ENCODE measurements at regions not wholly inside any gene's neighbourhood (a gene's known extent, or its start where the extent isn't known, plus 50 kb on each side); places are given as distances from the start of the nearest gene placed in this dataset.

DNA sequence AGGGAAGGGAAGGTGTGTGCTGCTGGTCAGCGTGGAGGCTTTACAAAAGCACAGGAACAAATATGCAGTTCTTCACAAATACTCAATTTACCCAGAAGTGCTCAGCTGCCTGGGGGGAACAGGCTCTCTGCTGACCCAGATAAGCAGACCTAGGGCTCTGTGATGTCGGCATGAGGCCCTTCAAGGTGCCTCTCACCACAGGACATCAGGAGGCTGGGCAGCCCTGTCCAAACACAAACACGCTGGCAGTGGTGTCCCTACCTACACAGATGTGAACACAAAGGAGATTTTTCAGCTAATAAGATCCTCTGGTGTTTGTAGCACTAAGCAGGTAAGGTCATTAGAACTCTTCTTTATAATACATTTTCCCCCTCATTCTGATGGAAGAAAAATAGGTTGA, 243.0 kb upstream of the PROX1 start:
- Mint-ChIP-seq H3K27ac (ENCODE audit: unreplicated experiment) (no peak overlapping the region), H3K36me3 (ENCODE audit: low read depth) (no peaks in the 10 kb centered on the region), H3K4me1 (ENCODE audit: low read depth) (no peaks in the 10 kb centered on the region), H3K27me3 (ENCODE audit: low read depth) (peaks cover 2% of the 10 kb centered on the region), H3K4me3 (ENCODE audit: unreplicated experiment) (no peak overlapping the region), H3K9me3 (ENCODE audit: low read depth) (peaks cover 3% of the 10 kb centered on the region)
- DNase-seq (ENCODE audit: low spot score), result no peak
- TF ChIP-seq, protein P1, sequence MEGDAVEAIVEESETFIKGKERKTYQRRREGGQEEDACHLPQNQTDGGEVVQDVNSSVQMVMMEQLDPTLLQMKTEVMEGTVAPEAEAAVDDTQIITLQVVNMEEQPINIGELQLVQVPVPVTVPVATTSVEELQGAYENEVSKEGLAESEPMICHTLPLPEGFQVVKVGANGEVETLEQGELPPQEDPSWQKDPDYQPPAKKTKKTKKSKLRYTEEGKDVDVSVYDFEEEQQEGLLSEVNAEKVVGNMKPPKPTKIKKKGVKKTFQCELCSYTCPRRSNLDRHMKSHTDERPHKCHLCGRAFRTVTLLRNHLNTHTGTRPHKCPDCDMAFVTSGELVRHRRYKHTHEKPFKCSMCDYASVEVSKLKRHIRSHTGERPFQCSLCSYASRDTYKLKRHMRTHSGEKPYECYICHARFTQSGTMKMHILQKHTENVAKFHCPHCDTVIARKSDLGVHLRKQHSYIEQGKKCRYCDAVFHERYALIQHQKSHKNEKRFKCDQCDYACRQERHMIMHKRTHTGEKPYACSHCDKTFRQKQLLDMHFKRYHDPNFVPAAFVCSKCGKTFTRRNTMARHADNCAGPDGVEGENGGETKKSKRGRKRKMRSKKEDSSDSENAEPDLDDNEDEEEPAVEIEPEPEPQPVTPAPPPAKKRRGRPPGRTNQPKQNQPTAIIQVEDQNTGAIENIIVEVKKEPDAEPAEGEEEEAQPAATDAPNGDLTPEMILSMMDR (IDR thresholded peaks at IDR 0.05), result no peak

DNA sequence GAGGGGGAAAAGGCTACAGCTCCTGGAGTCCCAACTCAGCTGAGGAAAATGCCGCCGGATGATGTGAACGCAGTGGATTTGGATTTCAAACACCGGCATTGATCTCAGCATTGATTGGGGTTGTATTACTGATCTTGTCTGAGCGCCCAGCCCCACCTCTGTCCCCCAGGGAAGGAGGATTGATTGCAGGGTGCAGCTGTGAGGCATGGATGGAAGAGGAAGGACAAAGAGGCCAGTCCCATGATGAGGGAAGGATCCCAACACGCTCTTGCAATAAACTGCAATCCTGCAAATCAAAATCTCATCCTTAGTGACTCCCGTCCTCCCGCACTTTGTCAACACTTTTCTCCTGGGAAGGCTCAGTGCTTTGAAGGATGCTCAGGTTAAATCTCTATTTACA, 242.3 kb upstream of the PROX1 start:
- no peak overlapping the region for H3K27ac Mint-ChIP-seq (ENCODE audit: unreplicated experiment)
- TF ChIP-seq, protein P1 (IDR thresholded peaks at IDR 0.05), result no peak
- H3K4me3 Mint-ChIP-seq (ENCODE audit: unreplicated experiment), result no peak overlapping the region
- H3K9me3 Mint-ChIP-seq (ENCODE audit: low read depth), result peaks cover 3% of the 10 kb centered on the region
- no peaks in the 10 kb centered on the region for H3K4me1 Mint-ChIP-seq (ENCODE audit: low read depth)
- peaks cover 2% of the 10 kb centered on the region for H3K27me3 Mint-ChIP-seq (ENCODE audit: low read depth)
- no peaks in the 10 kb centered on the region for H3K36me3 Mint-ChIP-seq (ENCODE audit: low read depth)
- no peak for DNase-seq (ENCODE audit: low spot score)

DNA sequence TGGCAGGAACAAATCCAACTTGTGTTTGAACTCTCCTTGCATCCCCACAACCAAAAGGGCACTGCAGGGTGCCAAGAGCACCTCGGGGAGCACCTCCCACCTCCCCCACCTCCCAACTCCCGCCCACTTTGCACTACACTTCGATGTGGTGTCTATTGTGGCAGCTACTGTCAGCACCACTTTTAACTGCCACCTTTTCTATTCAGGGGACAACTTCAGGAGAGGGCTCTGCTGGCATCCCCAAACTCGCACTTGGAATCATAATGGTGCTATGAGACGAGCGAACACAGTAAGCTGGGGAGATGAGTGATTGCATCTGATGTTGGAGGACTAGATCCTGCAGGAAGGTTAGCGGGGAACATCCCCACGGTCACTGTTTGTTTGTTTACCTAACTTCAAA, 238.2 kb upstream of the PROX1 start:
- peaks cover 3% of the 10 kb centered on the region for H3K9me3 Mint-ChIP-seq (ENCODE audit: low read depth)
- no peak overlapping the region for H3K27ac Mint-ChIP-seq (ENCODE audit: unreplicated experiment)

DNA sequence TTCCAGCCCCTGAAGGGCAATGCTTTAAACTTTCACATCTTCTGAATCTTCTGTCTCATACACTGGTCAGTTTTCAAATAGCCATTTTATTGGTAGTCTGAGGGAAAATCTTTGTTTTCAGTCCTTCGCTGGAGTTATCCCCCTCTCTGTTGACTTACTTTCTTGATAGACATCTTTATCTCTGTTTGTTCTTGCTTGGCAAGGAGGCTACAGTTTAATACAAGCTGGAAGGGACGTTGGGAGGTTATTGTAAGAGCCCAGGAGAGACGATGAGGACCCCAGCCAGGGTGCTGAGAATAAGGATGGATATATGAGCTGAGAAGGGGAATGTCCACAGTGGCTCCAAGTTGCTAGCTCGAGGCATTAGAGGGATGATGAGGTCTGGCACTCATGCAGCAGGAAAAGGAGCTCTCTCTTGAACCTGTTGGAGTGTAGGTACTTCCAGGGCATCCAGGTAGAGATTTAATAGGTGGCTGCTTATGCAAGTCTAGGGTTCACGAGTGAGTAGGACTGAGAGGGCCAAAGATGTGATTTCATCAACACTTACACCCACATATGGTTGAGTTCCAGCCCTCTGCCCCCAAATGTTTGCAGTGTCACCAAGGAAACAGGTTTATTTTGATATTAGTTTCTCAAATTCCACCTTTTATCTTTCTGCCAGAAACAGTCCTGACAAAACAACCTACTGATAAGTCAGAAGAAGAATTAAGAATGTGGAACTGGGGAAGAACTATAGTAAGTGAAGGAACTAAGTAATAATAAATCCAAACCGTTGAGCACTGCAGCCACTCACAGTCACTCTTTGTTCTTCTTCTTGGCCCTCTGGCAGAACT, 237.3 kb upstream of the PROX1 start:
- peaks cover 3% of the 10 kb centered on the region for H3K9me3 Mint-ChIP-seq (ENCODE audit: low read depth)
- no peak for DNase-seq (ENCODE audit: low spot score)
- no peak overlapping the region for H3K27ac Mint-ChIP-seq (ENCODE audit: unreplicated experiment)
- no peak overlapping the region for H3K4me3 Mint-ChIP-seq (ENCODE audit: unreplicated experiment)
- H3K4me1 Mint-ChIP-seq (ENCODE audit: low read depth), result no peaks in the 10 kb centered on the region
- no peaks in the 10 kb centered on the region for H3K36me3 Mint-ChIP-seq (ENCODE audit: low read depth)
- TF ChIP-seq, protein P1 (IDR thresholded peaks at IDR 0.05), result no peak
- H3K27me3 Mint-ChIP-seq (ENCODE audit: low read depth), result peaks cover 2% of the 10 kb centered on the region

More for the DNA sequence above, 238.2 kb upstream of the PROX1 start:
- peaks cover 2% of the 10 kb centered on the region for H3K27me3 Mint-ChIP-seq (ENCODE audit: low read depth)
- no peaks in the 10 kb centered on the region for H3K36me3 Mint-ChIP-seq (ENCODE audit: low read depth)
- no peak for DNase-seq (ENCODE audit: low spot score)
- TF ChIP-seq, protein P1 (IDR thresholded peaks at IDR 0.05), result no peak
- H3K4me3 Mint-ChIP-seq (ENCODE audit: unreplicated experiment), result no peak overlapping the region
- no peaks in the 10 kb centered on the region for H3K4me1 Mint-ChIP-seq (ENCODE audit: low read depth)

DNA sequence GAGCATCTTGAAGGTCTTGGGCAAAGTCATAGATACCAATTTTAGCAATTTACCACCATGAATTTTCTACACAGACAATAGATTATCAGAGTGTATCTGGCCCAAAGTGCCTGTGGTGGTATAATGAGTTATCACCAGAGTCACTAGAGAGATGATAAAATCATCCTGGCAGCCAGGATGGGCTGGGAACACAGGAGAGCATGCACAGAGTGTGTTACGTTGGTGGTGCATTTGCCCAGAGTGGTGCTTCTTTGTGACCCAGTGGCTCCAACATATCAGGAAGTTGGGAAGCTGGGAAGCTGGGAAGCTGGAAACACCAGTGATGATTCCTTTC, 236.7 kb upstream of the PROX1 start:
- H3K36me3 Mint-ChIP-seq (ENCODE audit: low read depth), result no peaks in the 10 kb centered on the region
- no peak for DNase-seq (ENCODE audit: low spot score)
- no peaks in the 10 kb centered on the region for H3K4me1 Mint-ChIP-seq (ENCODE audit: low read depth)
- H3K27ac Mint-ChIP-seq (ENCODE audit: unreplicated experiment), result no peak overlapping the region
- TF ChIP-seq, protein P1 (IDR thresholded peaks at IDR 0.05), result no peak
- peaks cover 3% of the 10 kb centered on the region for H3K9me3 Mint-ChIP-seq (ENCODE audit: low read depth)
- H3K4me3 Mint-ChIP-seq (ENCODE audit: unreplicated experiment), result no peak overlapping the region
- H3K27me3 Mint-ChIP-seq (ENCODE audit: low read depth), result peaks cover 2% of the 10 kb centered on the region
